Activated CD8-positive, alpha-beta memory T cell treated with anti-CD3 and anti-CD28 coated beads, Interleukin-2, amount 50 U/mL, for 48 hours (primary cell): ENCODE measurements at regions not wholly inside any gene's neighbourhood (a gene's known extent, or its start where the extent isn't known, plus 50 kb on each side); places are given as distances from the start of the nearest gene placed in this dataset.

ENCODE experiments used
- DNase-seq: peaks from one replicate; pipeline ENCODE4 v3.0.0-alpha.2; 2020

GRCh38 chr11:134466156-134466555, 54.1 kb upstream of the B3GAT1 start:
- no peak for DNase-seq

GRCh38 chr11:134464981-134465730, 53.1 kb upstream of the B3GAT1 start:
- DNase-seq: no peak

- no peak for DNase-seq
These were observed 52.2 kb upstream of the B3GAT1 start for GRCh38 chr11:134464196-134464595.

- no peak for DNase-seq
These were observed 51.7 kb upstream of the B3GAT1 start for GRCh38 chr11:134463716-134464115.
